SK-N-SH (cell line): ENCODE measurements at regions not wholly inside any gene's neighbourhood (a gene's known extent, or its start where the extent isn't known, plus 50 kb on each side); places are given as distances from the start of the nearest gene placed in this dataset.

Experiments used
- CTCF ChIA-PET: fragments of 300-600, 350-600 bp; formaldehyde crosslinking; extraction: SDS; loops from one replicate; lab custom pipeline; 2021; lab: Yijun Ruan, JAX
- POLR2A ChIA-PET: fragments of 350-600 bp; sonication (Branson Sonifier 250); formaldehyde crosslinking; extraction: SDS; loops from one replicate; lab custom pipeline; 2020; ENCODE audit warnings: antibody characterized with exemption, inconsistent platforms; lab: Yijun Ruan, JAX
- DNase-seq: peaks from one replicate; pipeline ENCODE4 v3.0.0; 2012
- H2AFZ ChIP-seq: fragments of 200-600 bp; sonication (generic); 2 replicates; pipeline ENCODE4 v1.8.1; 2016; ENCODE audit warnings: antibody characterized with exemption, mild to moderate bottlenecking, low read depth
- H3F3A ChIP-seq: fragments of 200-600 bp; sonication (generic); replicated peaks from 2 replicates; pipeline ENCODE3; 2016; ENCODE audit warnings: antibody characterized with exemption, mild to moderate bottlenecking; ENCODE audit not compliant: insufficient read depth
- H3K27ac ChIP-seq, 2 experiments: fragments of 200-500 bp in 1 of 2; fragments of 200-600 bp in 1 of 2; sonication (Bioruptor generic) in 1 of 2; sonication (generic), shearing (Covaris generic) in 1 of 2; 2 replicates each; pipeline versions ENCODE4 v1.5.1 to v1.6.1; 2014 to 2016; ENCODE audit warnings: low read depth in 2 of 2, inconsistent platforms in 1 of 2, low read length in 1 of 2, mild to moderate bottlenecking in 1 of 2, mixed read lengths in 1 of 2
- H3K27me3 ChIP-seq: fragments of 200-600 bp; sonication (generic), shearing (Covaris generic); 2 replicates; pipeline ENCODE4 v1.6.1; 2016; ENCODE audit warnings: mixed run types; ENCODE audit not compliant: insufficient read depth
- H3K36me3 ChIP-seq, 2 experiments: fragments of 200-500 bp in 1 of 2; fragments of 200-600 bp in 1 of 2; sonication (Bioruptor generic) in 1 of 2; sonication (generic) in 1 of 2; replicated peaks in 1 of 2; 2 replicates each; pipeline versions ENCODE3 to v1.5.1; 2014 to 2016; ENCODE audit warnings: low read length in 1 of 2, mild to moderate bottlenecking in 1 of 2; ENCODE audit not compliant: insufficient read depth in 2 of 2, control insufficient read depth in 1 of 2
- H3K4me1 ChIP-seq, 2 experiments: fragments of 200-500 bp in 1 of 2; fragments of 200-600 bp in 1 of 2; sonication (Bioruptor generic) in 1 of 2; sonication (generic), shearing (Covaris generic) in 1 of 2; 2 replicates each; pipeline versions ENCODE4 v1.5.1 to v1.6.1; 2014 to 2016; ENCODE audit warnings: low read depth in 1 of 2, low read length in 1 of 2, mixed run types in 1 of 2; ENCODE audit not compliant: insufficient read depth in 2 of 2, control insufficient read depth in 1 of 2
- H3K4me2 ChIP-seq: fragments of 200-600 bp; sonication (generic), shearing (Covaris generic); 2 replicates; pipeline ENCODE4 v1.6.1; 2017; ENCODE audit warnings: mixed run types
- H3K4me3 ChIP-seq, 2 experiments: fragments of 200-500 bp in 1 of 2; fragments of 200-600 bp in 1 of 2; sonication (Bioruptor generic) in 1 of 2; sonication (generic), shearing (Covaris generic) in 1 of 2; 2 replicates each; pipeline versions ENCODE4 v1.5.1 to v1.8.1; 2014 to 2016; ENCODE audit warnings: low read depth in 2 of 2, inconsistent platforms in 1 of 2, low read length in 1 of 2, mild to moderate bottlenecking in 1 of 2, mixed read lengths in 1 of 2, moderate library complexity in 1 of 2
- H3K79me2 ChIP-seq: fragments of 200-600 bp; sonication (generic); 2 replicates; pipeline ENCODE4 v1.8.1; 2017; ENCODE audit warnings: mild to moderate bottlenecking; ENCODE audit not compliant: insufficient read depth
- H3K9ac ChIP-seq: fragments of 200-600 bp; sonication (generic); 2 replicates; pipeline ENCODE4 v1.6.1; 2017; ENCODE audit warnings: mixed run types
- H3K9me2 ChIP-seq: fragments of 200-600 bp; sonication (generic); 2 replicates; pipeline ENCODE4 v1.6.1; 2017; ENCODE audit warnings: mixed run types
- H3K9me3 ChIP-seq: fragments of 200-600 bp; sonication (generic); 2 replicates; pipeline ENCODE4 v1.6.1; 2017; ENCODE audit warnings: mixed run types, mild to moderate bottlenecking, moderate library complexity
- H4K20me1 ChIP-seq: fragments of 200-600 bp; sonication (generic); 2 replicates; pipeline ENCODE4 v1.6.1; 2017; ENCODE audit warnings: mild to moderate bottlenecking, mixed run types; ENCODE audit not compliant: insufficient read depth
- ELF1 ChIP-seq: IDR thresholded peaks from 2 replicates; pipeline ENCODE4 v1.4.0; 2012
- EZH2phosphoT487 ChIP-seq: fragments of 200-600 bp; sonication (generic); IDR thresholded peaks from 2 replicates; pipeline ENCODE4 v1.6.1; 2017; ENCODE audit warnings: low read depth, mixed run types, mild to moderate bottlenecking, antibody characterized with exemption, moderate library complexity, borderline replicate concordance
- FOXM1 ChIP-seq: IDR thresholded peaks from 2 replicates; pipeline ENCODE4 v1.4.0; 2012; ENCODE audit warnings: low read depth, mild to moderate bottlenecking
- GATA2 ChIP-seq: sonication (generic); formaldehyde crosslinking; IDR thresholded peaks from 2 replicates; pipeline ENCODE4 v1.5.0; 2020; ENCODE audit warnings: mild to moderate bottlenecking, missing genetic modification reagents
- MEF2A ChIP-seq: IDR thresholded peaks from 2 replicates; pipeline ENCODE4 v1.4.0; 2012; ENCODE audit warnings: low read depth, borderline replicate concordance
- MXI1 ChIP-seq: IDR thresholded peaks from 2 replicates; pipeline ENCODE4 v1.6.1; 2012; ENCODE audit warnings: mild to moderate bottlenecking, low read depth, low read length, improper control_type of control experiment
- NRF1 ChIP-seq: IDR thresholded peaks from 2 replicates; pipeline ENCODE4 v1.6.1; 2012; ENCODE audit warnings: low read depth, mild to moderate bottlenecking, low read length
- POLR2AphosphoS5 ChIP-seq: IDR thresholded peaks from 2 replicates; pipeline ENCODE4 v1.6.1; 2012; ENCODE audit warnings: low read depth, low read length
- RAD21 ChIP-seq: IDR thresholded peaks from 2 replicates; pipeline ENCODE4 v1.6.1; 2012; ENCODE audit warnings: mild to moderate bottlenecking, low read length
- RXRA ChIP-seq: IDR thresholded peaks from 2 replicates; pipeline ENCODE4 v1.4.0; 2012; ENCODE audit warnings: low read depth, mild to moderate bottlenecking, borderline replicate concordance
- TAF1 ChIP-seq: IDR thresholded peaks from 2 replicates; pipeline ENCODE4 v1.6.1; 2012; ENCODE audit warnings: low read depth, mild to moderate bottlenecking, low read length, moderate library complexity, borderline replicate concordance
- TCF12 ChIP-seq: IDR thresholded peaks from 2 replicates; pipeline ENCODE4 v1.4.0; 2012
- WGBS: methylation state at CpG from one replicate; pipeline ENCODE4 v1.1.6; 2017; ENCODE audit warnings: low lambda C conversion rate; 5-methylcytosine and 5-hydroxymethylcytosine counted together
- TF ChIP-seq, protein P1 (sequence below): fragments of 150-350 bp; IDR thresholded peaks from 2 replicates; pipeline ENCODE4 v1.6.1; 2017; ENCODE audit warnings: antibody characterized with exemption, low read length, low read depth, borderline replicate concordance
- TF ChIP-seq, protein P2 (sequence below): fragments of 150-350 bp; IDR thresholded peaks from 2 replicates; pipeline ENCODE4 v1.6.1; 2016; ENCODE audit warnings: mild to moderate bottlenecking, low read depth, low read length
- TF ChIP-seq, protein P3 (sequence below): IDR thresholded peaks from 2 replicates; pipeline ENCODE4 v1.4.0; 2012; ENCODE audit warnings: low read depth, borderline replicate concordance
- TF ChIP-seq, protein P4 (sequence below): IDR thresholded peaks from 2 replicates; pipeline ENCODE4 v1.4.0; 2012; ENCODE audit warnings: low read depth, borderline replicate concordance
- TF ChIP-seq, protein P5 (sequence below): fragments of 200-600 bp; sonication (generic); IDR thresholded peaks from 2 replicates; pipeline ENCODE4 v1.6.1; 2017; ENCODE audit warnings: antibody characterized with exemption, mild to moderate bottlenecking, moderate library complexity

DNA sequence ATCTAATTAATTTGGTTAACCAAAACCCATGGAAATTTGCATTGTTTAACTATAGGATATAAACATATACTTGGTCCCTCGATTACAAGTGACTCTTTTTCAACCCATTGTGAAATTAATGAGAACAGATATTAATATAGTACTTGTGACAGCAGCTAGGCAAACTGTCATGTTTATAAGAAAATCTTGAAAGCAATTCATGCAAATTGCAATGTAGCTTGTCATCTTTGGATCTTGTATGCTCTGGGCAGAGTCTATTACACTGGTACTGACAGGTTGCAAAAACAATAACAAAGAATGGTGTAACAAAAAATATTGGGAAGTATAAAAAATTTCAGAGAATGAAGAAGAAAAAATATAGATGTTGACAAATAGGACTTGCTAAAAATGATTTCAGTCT, 941.0 kb downstream of the DNAH5 start:
- H4K20me1 ChIP-seq: no peaks in the 10 kb centered on the region
- H3K4me3 ChIP-seq: no peak overlapping the region
- no peak for TF ChIP-seq RXRA
- no peak for TF ChIP-seq MEF2A
- TF ChIP-seq, protein P1, sequence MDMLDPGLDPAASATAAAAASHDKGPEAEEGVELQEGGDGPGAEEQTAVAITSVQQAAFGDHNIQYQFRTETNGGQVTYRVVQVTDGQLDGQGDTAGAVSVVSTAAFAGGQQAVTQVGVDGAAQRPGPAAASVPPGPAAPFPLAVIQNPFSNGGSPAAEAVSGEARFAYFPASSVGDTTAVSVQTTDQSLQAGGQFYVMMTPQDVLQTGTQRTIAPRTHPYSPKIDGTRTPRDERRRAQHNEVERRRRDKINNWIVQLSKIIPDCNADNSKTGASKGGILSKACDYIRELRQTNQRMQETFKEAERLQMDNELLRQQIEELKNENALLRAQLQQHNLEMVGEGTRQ: no peak
- no peak for TF ChIP-seq GATA2 (CRISPR knock-in tag)
- no peak for TF ChIP-seq MXI1
- no peak for TF ChIP-seq TAF1
- no peak for TF ChIP-seq RAD21
- no peak for TF ChIP-seq FOXM1
- no peak for TF ChIP-seq TCF12
- TF ChIP-seq, protein P2, sequence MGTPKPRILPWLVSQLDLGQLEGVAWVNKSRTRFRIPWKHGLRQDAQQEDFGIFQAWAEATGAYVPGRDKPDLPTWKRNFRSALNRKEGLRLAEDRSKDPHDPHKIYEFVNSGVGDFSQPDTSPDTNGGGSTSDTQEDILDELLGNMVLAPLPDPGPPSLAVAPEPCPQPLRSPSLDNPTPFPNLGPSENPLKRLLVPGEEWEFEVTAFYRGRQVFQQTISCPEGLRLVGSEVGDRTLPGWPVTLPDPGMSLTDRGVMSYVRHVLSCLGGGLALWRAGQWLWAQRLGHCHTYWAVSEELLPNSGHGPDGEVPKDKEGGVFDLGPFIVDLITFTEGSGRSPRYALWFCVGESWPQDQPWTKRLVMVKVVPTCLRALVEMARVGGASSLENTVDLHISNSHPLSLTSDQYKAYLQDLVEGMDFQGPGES: no peak
- TF ChIP-seq, protein P3, sequence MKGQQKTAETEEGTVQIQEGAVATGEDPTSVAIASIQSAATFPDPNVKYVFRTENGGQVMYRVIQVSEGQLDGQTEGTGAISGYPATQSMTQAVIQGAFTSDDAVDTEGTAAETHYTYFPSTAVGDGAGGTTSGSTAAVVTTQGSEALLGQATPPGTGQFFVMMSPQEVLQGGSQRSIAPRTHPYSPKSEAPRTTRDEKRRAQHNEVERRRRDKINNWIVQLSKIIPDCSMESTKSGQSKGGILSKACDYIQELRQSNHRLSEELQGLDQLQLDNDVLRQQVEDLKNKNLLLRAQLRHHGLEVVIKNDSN: no peak
- no peak for TF ChIP-seq NRF1
- H3K4me2 ChIP-seq: no peak overlapping the region
- no peaks in the 10 kb centered on the region for H3K79me2 ChIP-seq
- H3K36me3 ChIP-seq: no peaks in the 10 kb centered on the region
- H3K9ac ChIP-seq: no peak overlapping the region
- H3K27me3 ChIP-seq: no peaks in the 10 kb centered on the region
- H3K4me1 ChIP-seq: no peaks in the 10 kb centered on the region
- H3F3A ChIP-seq: no peaks in the 10 kb centered on the region
- H3K27ac ChIP-seq: no peak overlapping the region
- no peak for DNase-seq
- H3K9me3 ChIP-seq: no peaks in the 10 kb centered on the region
- no peaks in the 10 kb centered on the region for H3K9me2 ChIP-seq
- no peak overlapping the region for H2AFZ ChIP-seq
- WGBS: 0% methylated on average over 1 of the region's 1 CpG
- POLR2A ChIA-PET: no interaction called here
- CTCF ChIA-PET: no interaction called here

DNA sequence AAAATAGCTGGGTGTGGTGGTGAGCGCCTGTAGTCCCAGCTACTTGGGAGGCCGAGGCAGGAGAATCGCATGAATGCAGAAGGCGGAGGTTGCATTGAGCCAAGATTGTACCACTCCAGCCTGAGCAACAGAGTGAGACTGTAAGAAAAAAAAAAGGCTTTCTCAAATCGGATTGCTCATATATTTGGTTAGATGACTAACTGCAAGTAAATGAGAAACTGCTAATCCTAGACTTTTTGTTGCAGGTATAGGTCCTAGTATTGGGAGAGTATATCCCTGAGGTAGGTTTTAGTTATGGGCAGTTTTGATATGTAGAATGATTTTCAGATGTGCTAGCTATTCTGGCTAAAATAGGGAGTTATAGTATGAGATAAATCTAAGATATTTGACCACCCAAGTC, 944.8 kb downstream of the DNAH5 start:
- no peak for DNase-seq
- H3K79me2 ChIP-seq: no peaks in the 10 kb centered on the region
- no peak overlapping the region for H3K9ac ChIP-seq
- 23% methylated on average over 5 of the region's 5 CpGs for WGBS
- H3K27ac ChIP-seq: no peak overlapping the region
- no peaks in the 10 kb centered on the region for H3K9me2 ChIP-seq
- H3F3A ChIP-seq: no peaks in the 10 kb centered on the region
- H3K4me3 ChIP-seq: no peak overlapping the region
- no peak overlapping the region for H2AFZ ChIP-seq
- no peaks in the 10 kb centered on the region for H3K36me3 ChIP-seq
- no peaks in the 10 kb centered on the region for H3K4me1 ChIP-seq
- POLR2A ChIA-PET: no interaction called here
- H4K20me1 ChIP-seq: no peaks in the 10 kb centered on the region
- CTCF ChIA-PET: no interaction called here
- no peaks in the 10 kb centered on the region for H3K27me3 ChIP-seq
- H3K4me2 ChIP-seq: no peak overlapping the region
- no peaks in the 10 kb centered on the region for H3K9me3 ChIP-seq
- TF ChIP-seq ELF1 (no peak), GATA2 (CRISPR knock-in tag) (no peak), POLR2AphosphoS5 (no peak), EZH2phosphoT487 (no peak)
- TF ChIP-seq, protein P4, sequence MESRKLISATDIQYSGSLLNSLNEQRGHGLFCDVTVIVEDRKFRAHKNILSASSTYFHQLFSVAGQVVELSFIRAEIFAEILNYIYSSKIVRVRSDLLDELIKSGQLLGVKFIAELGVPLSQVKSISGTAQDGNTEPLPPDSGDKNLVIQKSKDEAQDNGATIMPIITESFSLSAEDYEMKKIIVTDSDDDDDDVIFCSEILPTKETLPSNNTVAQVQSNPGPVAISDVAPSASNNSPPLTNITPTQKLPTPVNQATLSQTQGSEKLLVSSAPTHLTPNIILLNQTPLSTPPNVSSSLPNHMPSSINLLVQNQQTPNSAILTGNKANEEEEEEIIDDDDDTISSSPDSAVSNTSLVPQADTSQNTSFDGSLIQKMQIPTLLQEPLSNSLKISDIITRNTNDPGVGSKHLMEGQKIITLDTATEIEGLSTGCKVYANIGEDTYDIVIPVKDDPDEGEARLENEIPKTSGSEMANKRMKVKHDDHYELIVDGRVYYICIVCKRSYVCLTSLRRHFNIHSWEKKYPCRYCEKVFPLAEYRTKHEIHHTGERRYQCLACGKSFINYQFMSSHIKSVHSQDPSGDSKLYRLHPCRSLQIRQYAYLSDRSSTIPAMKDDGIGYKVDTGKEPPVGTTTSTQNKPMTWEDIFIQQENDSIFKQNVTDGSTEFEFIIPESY: no peak
- TF ChIP-seq, protein P5, sequence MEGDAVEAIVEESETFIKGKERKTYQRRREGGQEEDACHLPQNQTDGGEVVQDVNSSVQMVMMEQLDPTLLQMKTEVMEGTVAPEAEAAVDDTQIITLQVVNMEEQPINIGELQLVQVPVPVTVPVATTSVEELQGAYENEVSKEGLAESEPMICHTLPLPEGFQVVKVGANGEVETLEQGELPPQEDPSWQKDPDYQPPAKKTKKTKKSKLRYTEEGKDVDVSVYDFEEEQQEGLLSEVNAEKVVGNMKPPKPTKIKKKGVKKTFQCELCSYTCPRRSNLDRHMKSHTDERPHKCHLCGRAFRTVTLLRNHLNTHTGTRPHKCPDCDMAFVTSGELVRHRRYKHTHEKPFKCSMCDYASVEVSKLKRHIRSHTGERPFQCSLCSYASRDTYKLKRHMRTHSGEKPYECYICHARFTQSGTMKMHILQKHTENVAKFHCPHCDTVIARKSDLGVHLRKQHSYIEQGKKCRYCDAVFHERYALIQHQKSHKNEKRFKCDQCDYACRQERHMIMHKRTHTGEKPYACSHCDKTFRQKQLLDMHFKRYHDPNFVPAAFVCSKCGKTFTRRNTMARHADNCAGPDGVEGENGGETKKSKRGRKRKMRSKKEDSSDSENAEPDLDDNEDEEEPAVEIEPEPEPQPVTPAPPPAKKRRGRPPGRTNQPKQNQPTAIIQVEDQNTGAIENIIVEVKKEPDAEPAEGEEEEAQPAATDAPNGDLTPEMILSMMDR: no peak
- TF ChIP-seq, protein P3: no peak
